ENCODE measurements at regions not wholly inside any gene's neighbourhood (a gene's known extent, or its start where the extent isn't known, plus 50 kb on each side); places are given as distances from the start of the nearest gene placed in this dataset.

DNA sequence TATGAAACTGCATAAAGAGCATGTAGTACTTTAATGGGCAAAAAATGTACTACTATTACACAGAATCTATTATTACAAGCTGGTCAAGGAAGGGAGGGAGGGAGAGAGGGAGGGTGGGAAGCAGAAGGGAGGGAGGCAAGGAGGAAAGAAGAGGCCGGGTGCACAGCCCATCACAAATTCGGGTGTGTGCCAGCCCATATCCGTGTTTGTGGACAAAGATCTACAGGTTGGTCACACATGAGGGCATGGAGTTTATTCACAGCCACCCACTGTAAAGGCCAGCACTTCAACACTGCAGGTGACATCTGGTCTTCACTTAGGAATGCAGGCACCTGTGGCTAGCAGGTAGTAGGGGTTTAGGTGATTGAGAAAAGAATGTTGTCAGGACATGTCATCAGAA lies 352.5 kb upstream of the NBEA start:
- TF ChIP-seq POLR2A (IDR thresholded peaks at IDR 0.05; ENCODE audit: low read depth, low read length) (no peak), FOS (IDR thresholded peaks at IDR 0.05; ENCODE audit: low read depth, low read length) (no peak)
- TF ChIP-seq, protein P1, sequence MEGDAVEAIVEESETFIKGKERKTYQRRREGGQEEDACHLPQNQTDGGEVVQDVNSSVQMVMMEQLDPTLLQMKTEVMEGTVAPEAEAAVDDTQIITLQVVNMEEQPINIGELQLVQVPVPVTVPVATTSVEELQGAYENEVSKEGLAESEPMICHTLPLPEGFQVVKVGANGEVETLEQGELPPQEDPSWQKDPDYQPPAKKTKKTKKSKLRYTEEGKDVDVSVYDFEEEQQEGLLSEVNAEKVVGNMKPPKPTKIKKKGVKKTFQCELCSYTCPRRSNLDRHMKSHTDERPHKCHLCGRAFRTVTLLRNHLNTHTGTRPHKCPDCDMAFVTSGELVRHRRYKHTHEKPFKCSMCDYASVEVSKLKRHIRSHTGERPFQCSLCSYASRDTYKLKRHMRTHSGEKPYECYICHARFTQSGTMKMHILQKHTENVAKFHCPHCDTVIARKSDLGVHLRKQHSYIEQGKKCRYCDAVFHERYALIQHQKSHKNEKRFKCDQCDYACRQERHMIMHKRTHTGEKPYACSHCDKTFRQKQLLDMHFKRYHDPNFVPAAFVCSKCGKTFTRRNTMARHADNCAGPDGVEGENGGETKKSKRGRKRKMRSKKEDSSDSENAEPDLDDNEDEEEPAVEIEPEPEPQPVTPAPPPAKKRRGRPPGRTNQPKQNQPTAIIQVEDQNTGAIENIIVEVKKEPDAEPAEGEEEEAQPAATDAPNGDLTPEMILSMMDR (conservative IDR thresholded peaks at IDR 0.05; ENCODE audit: low read depth, low read length) = no peak
- TF ChIP-seq, protein P2, sequence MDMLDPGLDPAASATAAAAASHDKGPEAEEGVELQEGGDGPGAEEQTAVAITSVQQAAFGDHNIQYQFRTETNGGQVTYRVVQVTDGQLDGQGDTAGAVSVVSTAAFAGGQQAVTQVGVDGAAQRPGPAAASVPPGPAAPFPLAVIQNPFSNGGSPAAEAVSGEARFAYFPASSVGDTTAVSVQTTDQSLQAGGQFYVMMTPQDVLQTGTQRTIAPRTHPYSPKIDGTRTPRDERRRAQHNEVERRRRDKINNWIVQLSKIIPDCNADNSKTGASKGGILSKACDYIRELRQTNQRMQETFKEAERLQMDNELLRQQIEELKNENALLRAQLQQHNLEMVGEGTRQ (IDR thresholded peaks at IDR 0.05; ENCODE audit: low read depth, low read length) = no peak

Data from IMR-90 (cell line).